22Rv1 (cell line): ENCODE measurements at regions not wholly inside any gene's neighbourhood (a gene's known extent, or its start where the extent isn't known, plus 50 kb on each side); places are given as distances from the start of the nearest gene placed in this dataset.

ENCODE experiments used
- H3K27ac ChIP-seq: fragments of 450-650 bp; 2 replicates; pipeline ENCODE4 v1.5.1; 2017
- CTCF ChIP-seq: fragments of 450-650 bp; IDR thresholded peaks from 2 replicates; pipeline ENCODE4 v1.5.1; 2017; ENCODE audit warnings: mild to moderate bottlenecking
- ZFX ChIP-seq: fragments of 450-650 bp; IDR thresholded peaks from 2 replicates; pipeline ENCODE4 v1.6.1; 2017; ENCODE audit warnings: antibody characterized with exemption, borderline replicate concordance

DNA sequence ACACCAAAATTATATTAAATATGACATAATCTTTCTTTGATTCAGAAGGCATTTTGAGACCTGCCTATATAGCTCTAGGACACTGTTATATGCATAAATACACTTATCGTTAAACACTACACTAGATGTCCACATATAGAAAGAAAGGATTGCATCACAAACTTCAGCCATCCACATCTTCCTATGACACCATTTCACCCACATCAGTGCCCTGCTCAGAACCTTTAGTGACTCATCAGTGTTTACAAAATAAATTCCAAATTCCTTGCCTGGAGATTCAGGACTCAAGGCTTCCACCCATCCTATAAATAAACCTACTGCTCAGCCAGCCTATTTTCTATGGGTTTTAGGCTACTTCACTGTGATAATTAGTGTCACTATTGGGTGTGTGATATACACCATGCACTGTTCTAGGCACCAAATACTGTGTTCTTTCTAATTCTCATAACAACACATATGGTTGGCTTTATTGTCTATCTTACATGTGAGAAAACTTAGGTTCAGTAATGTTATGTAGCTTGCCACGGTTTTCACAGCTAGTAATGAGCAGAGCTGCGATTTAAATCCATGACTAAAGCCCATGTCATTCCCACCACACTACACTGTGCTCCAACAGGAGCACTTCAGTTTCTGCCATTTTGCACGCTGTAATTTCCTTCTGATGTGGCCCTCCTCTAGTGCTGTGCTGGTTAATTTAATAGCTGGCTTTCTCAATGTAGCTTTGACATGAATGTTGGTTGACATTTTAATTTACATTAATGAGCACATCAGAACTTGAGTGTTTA is 103.3 kb downstream of the SREK1 start:
- no peak overlapping the region for H3K27ac ChIP-seq
- TF ChIP-seq CTCF (no peak), ZFX (no peak)

DNA sequence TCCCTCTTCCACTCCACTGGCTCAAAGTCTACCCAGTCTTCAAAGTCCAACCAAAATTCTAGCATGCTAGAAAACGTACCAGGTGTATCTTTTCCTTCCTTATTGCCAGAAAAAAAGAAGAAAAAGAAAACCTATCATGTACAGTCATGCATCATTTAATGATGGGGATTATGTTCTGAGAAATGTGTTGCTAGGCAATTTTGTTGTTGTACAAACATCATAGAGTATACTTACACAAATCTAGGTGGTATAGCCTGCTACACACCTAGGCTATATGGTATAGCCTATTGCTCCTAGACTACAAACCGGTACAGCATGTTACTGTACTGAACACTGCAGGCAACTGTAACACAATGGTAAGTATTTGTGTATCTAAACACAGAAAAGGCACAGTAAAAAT is 104.8 kb downstream of the SREK1 start:
- no peak overlapping the region for H3K27ac ChIP-seq
- TF ChIP-seq CTCF: no peak
- no peak for TF ChIP-seq ZFX

DNA sequence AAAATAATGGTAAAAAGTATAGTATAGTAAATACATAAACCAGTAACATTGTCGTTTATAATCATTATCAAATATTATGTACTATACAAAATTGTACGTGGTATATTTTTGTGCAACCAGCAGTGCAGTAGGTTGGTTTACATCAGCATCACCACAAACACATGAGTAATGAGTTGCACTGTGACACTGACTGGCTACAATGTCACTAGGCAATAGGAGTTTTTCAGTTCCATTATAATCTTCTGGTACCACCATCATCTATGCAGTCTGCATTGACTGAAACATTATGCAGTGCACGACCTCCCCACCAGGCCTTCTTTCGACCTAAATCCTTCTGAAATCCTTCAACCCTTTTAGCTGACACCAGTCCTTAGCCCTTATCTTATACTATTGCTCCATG is 105.8 kb downstream of the SREK1 start:
- H3K27ac ChIP-seq: no peak overlapping the region
- TF ChIP-seq ZFX (no peak), CTCF (no peak)

- H3K27ac ChIP-seq: no peak overlapping the region
- TF ChIP-seq ZFX (no peak), CTCF (no peak)
These were observed 108.7 kb downstream of the SREK1 start for GRCh38 chr5:66252849-66253248.

DNA sequence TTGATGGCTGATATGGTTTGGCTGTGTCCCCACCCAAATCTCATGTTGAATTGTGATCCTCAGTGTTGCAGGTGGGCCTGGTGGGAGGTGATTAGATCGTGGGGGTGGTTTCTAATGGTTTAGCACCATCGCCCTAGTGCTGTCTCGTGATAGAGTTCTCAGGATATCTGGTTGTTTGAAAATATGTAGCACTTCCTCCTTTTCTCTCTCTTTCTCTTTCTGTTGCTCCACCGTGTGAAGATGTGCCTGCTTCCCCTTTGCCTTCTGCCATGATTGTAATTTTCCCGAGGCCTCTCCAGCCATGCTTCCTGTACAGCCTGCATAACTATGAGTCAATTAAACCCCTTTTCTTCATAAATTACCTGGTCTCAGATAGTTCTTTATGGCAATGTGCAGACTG is 111.6 kb downstream of the SREK1 start:
- TF ChIP-seq CTCF (no peak), ZFX (no peak)
- H3K27ac ChIP-seq: no peak overlapping the region

DNA sequence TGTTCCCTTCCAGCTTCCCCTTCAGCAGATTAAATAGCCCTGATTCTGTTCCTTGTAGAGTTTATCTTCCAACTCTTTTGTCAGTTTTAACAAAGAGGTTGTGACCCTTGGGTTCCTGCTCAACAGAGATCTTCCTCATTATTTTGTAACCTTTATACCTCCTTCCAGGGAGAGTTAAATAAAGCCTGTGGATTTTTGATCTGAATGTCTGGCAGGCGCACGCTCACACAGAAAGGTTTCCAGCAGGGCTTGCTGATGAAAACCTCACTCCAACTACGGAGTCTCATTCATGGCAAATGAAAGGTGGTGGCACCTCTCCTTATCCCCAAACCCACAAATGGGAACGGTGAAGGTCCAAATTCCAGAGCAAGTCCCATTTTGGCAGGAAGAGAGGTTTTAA is 129.0 kb downstream of the SREK1 start:
- TF ChIP-seq CTCF (no peak), ZFX (no peak)
- H3K27ac ChIP-seq: no peak overlapping the region

DNA sequence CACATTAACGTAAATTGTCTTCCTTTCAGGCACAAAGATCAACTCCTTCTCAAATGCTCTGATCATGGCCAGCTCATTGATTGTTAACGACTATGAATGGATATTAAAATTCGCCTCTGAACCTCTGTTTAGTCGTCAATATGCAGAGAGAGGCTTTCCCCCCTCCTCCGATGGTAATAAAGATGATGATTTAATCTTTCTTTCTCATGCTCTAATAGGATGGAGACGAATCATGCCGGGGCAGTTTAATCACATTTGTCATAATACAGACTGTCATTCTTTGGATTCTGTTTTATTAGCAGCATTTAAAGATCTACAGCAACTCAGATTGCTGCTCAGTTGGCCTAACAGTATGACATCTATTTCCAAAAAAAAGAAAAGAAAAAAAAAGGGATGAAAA is 132.9 kb downstream of the SREK1 start:
- no peak overlapping the region for H3K27ac ChIP-seq

More for the DNA sequence above, 132.9 kb downstream of the SREK1 start:
- no peak for TF ChIP-seq ZFX
- no peak for TF ChIP-seq CTCF
